ENCODE measurements at regions not wholly inside any gene's neighbourhood (a gene's known extent, or its start where the extent isn't known, plus 50 kb on each side); places are given as distances from the start of the nearest gene placed in this dataset.

DNA sequence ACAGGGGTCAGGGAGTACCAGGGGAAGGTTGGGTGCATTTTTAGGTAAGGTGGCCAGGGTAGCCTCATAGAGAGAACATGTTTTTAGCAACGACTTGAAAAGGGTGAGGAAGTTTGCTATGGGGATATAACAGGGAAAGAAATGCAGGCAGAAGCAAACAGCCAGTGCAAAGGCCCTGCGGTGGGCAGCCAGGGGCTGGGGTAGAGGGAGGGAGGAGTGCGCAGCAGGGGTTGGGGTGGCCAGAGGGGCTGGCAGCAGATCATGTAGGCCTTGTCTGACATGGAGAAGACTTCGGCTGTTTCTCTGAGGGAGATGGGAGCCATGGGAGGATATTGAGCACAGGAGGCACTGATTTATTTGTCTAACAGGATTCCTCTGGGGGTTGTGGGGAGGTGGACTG, 242.5 kb downstream of the RBM19 start:
- no peak for DNase-seq (ENCODE audit: low spot score)
- in situ Hi-C loops (cut with MboI; ENCODE audit: low sequenced_read_pairs, unreplicated experiment), result no loop called here
- TF ChIP-seq, protein P1, sequence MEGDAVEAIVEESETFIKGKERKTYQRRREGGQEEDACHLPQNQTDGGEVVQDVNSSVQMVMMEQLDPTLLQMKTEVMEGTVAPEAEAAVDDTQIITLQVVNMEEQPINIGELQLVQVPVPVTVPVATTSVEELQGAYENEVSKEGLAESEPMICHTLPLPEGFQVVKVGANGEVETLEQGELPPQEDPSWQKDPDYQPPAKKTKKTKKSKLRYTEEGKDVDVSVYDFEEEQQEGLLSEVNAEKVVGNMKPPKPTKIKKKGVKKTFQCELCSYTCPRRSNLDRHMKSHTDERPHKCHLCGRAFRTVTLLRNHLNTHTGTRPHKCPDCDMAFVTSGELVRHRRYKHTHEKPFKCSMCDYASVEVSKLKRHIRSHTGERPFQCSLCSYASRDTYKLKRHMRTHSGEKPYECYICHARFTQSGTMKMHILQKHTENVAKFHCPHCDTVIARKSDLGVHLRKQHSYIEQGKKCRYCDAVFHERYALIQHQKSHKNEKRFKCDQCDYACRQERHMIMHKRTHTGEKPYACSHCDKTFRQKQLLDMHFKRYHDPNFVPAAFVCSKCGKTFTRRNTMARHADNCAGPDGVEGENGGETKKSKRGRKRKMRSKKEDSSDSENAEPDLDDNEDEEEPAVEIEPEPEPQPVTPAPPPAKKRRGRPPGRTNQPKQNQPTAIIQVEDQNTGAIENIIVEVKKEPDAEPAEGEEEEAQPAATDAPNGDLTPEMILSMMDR (IDR thresholded peaks at IDR 0.05; ENCODE audit: borderline replicate concordance, control extremely low read depth, extremely low read depth, insufficient read depth, missing control alignments), result no peak

DNA sequence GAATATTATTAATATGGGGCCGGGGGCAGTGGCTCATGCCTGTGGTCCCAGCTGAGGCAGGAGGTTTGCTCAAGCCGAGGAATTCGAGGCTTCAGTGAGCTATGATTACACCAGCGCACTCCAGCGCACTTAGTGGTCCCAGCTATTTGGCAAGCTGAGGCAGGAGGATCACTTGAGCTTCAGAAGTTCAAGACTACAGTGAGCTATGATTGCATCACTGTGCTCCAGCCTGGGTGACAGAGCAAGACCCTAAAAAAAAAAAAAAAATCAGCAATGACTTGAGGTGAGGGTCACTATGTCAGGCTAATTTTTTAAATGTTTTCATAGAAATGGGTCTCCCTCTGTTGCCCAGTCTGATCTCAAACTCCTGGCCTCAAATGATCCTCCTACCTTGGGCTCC, 243.4 kb downstream of the RBM19 start:
- TF ChIP-seq, protein P1 (IDR thresholded peaks at IDR 0.05; ENCODE audit: borderline replicate concordance, control extremely low read depth, extremely low read depth, insufficient read depth, missing control alignments), result no peak

DNA sequence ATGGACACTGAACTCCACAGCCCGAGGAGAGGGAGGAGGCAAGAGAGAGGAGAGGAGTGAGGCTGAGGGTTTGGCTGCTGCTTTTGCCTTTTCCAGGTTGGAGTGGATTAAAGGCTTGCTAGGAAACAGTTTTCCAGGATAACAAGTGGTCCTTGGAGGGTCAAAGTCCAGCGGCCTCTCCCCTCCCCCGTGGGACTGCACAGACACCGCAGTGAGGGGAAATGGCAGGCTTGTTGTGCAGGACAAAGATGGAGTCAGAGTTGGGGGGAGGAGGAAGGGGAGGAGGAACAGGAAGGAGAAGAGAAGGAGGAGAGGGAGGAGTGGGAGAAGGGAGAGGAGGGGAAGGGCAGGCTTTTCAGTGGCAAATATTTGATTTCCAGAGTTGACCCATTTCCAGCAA, 245.5 kb downstream of the RBM19 start:
- in situ Hi-C loops (cut with MboI; ENCODE audit: low sequenced_read_pairs, unreplicated experiment), result no loop called here
- no peak for DNase-seq (ENCODE audit: low spot score)
- TF ChIP-seq, protein P1 (IDR thresholded peaks at IDR 0.05; ENCODE audit: borderline replicate concordance, control extremely low read depth, extremely low read depth, insufficient read depth, missing control alignments), result no peak

More for the DNA sequence above, 243.4 kb downstream of the RBM19 start:
- DNase-seq (ENCODE audit: low spot score), result no peak
- in situ Hi-C loops (cut with MboI; ENCODE audit: low sequenced_read_pairs, unreplicated experiment), result no loop called here

DNA sequence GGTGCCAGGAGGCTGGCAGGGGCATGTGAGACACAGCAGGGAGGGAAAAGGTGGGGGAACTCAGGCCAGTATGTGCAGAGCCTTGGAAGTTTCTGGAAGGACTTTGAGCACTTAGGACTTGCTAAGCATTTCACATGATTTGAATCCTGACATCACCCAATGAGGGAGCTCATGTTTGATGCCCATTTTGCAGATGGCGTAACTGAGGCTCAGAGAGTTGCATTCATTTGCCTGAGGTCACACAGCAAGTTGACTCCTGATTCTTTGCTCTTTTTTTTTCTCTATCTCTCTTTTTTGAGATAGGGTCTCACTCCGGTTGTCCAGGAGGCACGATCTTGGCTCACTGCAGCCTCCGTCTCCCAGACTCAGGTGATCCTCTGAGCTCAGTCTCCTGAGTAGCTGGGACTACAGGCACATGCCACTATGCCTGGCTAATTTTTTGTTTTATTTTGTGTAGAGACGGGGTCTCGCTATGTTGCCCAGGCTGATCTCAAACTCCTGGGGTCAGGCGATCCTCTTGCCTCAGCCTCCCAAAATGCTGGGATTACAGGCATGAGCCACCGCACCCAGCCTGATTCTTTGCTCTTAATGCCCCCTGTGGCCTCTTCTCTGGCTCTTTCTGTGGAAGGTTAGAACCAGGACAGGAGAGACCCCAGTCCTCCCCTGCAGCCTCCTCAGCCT, 246.1 kb downstream of the RBM19 start:
- no peak for DNase-seq (ENCODE audit: low spot score)
- TF ChIP-seq, protein P1 (IDR thresholded peaks at IDR 0.05; ENCODE audit: borderline replicate concordance, control extremely low read depth, extremely low read depth, insufficient read depth, missing control alignments), result no peak
- in situ Hi-C loops (cut with MboI; ENCODE audit: low sequenced_read_pairs, unreplicated experiment), result no loop called here

DNA sequence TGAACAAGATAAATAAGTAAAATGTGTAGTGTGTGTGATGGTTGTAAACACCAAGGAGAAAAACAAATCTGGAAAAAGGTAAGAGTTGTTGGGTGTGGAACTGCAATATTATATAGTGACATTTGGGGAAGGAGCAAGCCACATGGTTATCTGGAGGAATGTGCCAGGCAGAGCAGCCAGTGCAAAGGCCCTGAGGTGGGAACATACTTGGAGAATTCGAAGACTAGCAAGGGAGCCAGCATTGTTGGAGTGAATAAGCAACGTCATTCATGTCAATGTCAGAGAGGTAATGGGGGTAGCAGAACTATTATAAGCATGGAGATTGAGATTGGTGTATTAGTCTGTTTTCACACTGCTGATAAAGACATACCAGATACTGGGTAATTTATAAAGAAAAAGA, 241.5 kb upstream of the LHX5 start:
- TF ChIP-seq, protein P1 (IDR thresholded peaks at IDR 0.05; ENCODE audit: borderline replicate concordance, control extremely low read depth, extremely low read depth, insufficient read depth, missing control alignments), result no peak
- in situ Hi-C loops (cut with MboI; ENCODE audit: low sequenced_read_pairs, unreplicated experiment), result no loop called here
- no peak for DNase-seq (ENCODE audit: low spot score)

DNA sequence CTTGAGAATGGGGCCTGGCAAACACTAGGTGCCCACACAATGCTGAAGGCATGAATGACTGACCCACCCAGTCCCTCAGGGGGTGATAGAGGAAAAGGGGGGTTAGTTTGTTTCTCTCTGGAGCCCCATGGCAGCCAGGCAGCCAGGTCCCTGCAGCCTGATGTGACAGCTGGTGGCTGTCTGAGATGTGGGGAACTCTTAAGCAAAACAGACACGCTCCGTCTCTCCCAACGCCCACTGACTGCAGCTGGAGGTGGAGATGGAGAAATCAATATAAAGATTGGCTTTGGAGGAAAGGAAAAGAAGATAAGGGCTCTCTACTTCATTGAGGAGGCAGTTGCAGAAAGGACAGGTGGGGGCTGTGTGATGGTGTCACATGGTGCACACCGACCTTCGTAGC, 240.8 kb upstream of the LHX5 start:
- TF ChIP-seq, protein P1 (IDR thresholded peaks at IDR 0.05; ENCODE audit: borderline replicate concordance, control extremely low read depth, extremely low read depth, insufficient read depth, missing control alignments), result no peak
- no peak for DNase-seq (ENCODE audit: low spot score)
- in situ Hi-C loops (cut with MboI; ENCODE audit: low sequenced_read_pairs, unreplicated experiment), result no loop called here

Data from GM13976 (cell line).